SHP77 (cell line): ENCODE measurements at regions not wholly inside any gene's neighbourhood (a gene's known extent, or its start where the extent isn't known, plus 50 kb on each side); places are given as distances from the start of the nearest gene placed in this dataset.
A peak's percentile ranks its signal among the peaks of the same experiment; 100 is the strongest.
"Not testable (repeated sequence)": the region's sequence is repeated elsewhere in the genome, so short reads cannot be mapped to it uniquely, and the experiment has no call there.

Source experiments
- DNase-seq, 2 experiments: peaks; one replicate each; lab custom pipeline; 2025; lab: John Stamatoyannopoulos, UW

GRCh38 chr7:3138206-3138605 is 94.5 kb upstream of the CARD11 start:
- DNase-seq = no peak

GRCh38 chr7:3138997-3139396 is 95.3 kb upstream of the CARD11 start:
- no peak for DNase-seq

GRCh38 chr7:3140834-3141233 is 97.2 kb upstream of the CARD11 start:
- no peak for DNase-seq

- DNase-seq = no peak
Observed at GRCh38 chr7:3141326-3141725, 97.7 kb upstream of the CARD11 start.

- DNase-seq = no peak
Observed at GRCh38 chr7:3143869-3144775, 100.5 kb upstream of the CARD11 start.

- not testable (repeated sequence) for DNase-seq
Observed at GRCh38 chr7:3144776-3145125, 101.1 kb upstream of the CARD11 start.

- DNase-seq = no peak
Observed at GRCh38 chr7:3146571-3147226, 103.0 kb upstream of the CARD11 start.

GRCh38 chr7:3148471-3148870 is 104.8 kb upstream of the CARD11 start:
- DNase-seq = not testable (repeated sequence)

- DNase-seq = no peak
Observed at GRCh38 chr7:3149231-3149995, 105.7 kb upstream of the CARD11 start.

- DNase-seq = no peak
Observed at GRCh38 chr7:3150027-3150426, 106.4 kb upstream of the CARD11 start.

- no peak for DNase-seq
Observed at GRCh38 chr7:3151784-3152183, 108.1 kb upstream of the CARD11 start.

GRCh38 chr7:3152714-3153113 is 109.0 kb upstream of the CARD11 start:
- DNase-seq = no peak

- DNase-seq = no peak
Observed at GRCh38 chr7:3153118-3153517, 109.5 kb upstream of the CARD11 start.

- DNase-seq = no peak
Observed at GRCh38 chr7:3154317-3154716, 110.7 kb upstream of the CARD11 start.

- peak; percentile 37 to 51 for DNase-seq
Observed at GRCh38 chr7:3154881-3155494, 111.3 kb upstream of the CARD11 start.

- no peak for DNase-seq
Observed at GRCh38 chr7:3156508-3156907, 112.8 kb upstream of the CARD11 start.

- no peak for DNase-seq
Observed at GRCh38 chr7:3157566-3158287, 114.1 kb upstream of the CARD11 start.

GRCh38 chr7:3158341-3158760 is 114.7 kb upstream of the CARD11 start:
- no peak for DNase-seq

GRCh38 chr7:3159039-3159438 is 115.4 kb upstream of the CARD11 start:
- no peak for DNase-seq

- DNase-seq = no peak
Observed at GRCh38 chr7:3159445-3159844, 115.8 kb upstream of the CARD11 start.

GRCh38 chr7:3159926-3160325 is 116.3 kb upstream of the CARD11 start:
- DNase-seq = not testable (repeated sequence)

- peak in 1 of 2 experiments; percentile 25 for DNase-seq
Observed at GRCh38 chr7:3162289-3162688, 118.6 kb upstream of the CARD11 start.
